ENCODE measurements at regions not wholly inside any gene's neighbourhood (a gene's known extent, or its start where the extent isn't known, plus 50 kb on each side); places are given as distances from the start of the nearest gene placed in this dataset.

GRCh38 chr21:43305811-43306311, 121.1 kb downstream of the SIK1 start:
- no peak overlapping the region for H3K27ac Mint-ChIP-seq
- H3K9me2 ChIP-seq (ENCODE audit: insufficient read depth) = no peaks in the 10 kb centered on the region
- ATAC-seq = no peak

More at GRCh38 chr21:43305811-43306311, 121.1 kb downstream of the SIK1 start:
- no peak for TF ChIP-seq ZNF114 (CRISPR knock-in tag; IDR thresholded peaks at IDR 0.05)
- TF ChIP-seq REST (IDR thresholded peaks at IDR 0.05; ENCODE audit: unreplicated experiment) = no peak
- TF ChIP-seq, protein P1, sequence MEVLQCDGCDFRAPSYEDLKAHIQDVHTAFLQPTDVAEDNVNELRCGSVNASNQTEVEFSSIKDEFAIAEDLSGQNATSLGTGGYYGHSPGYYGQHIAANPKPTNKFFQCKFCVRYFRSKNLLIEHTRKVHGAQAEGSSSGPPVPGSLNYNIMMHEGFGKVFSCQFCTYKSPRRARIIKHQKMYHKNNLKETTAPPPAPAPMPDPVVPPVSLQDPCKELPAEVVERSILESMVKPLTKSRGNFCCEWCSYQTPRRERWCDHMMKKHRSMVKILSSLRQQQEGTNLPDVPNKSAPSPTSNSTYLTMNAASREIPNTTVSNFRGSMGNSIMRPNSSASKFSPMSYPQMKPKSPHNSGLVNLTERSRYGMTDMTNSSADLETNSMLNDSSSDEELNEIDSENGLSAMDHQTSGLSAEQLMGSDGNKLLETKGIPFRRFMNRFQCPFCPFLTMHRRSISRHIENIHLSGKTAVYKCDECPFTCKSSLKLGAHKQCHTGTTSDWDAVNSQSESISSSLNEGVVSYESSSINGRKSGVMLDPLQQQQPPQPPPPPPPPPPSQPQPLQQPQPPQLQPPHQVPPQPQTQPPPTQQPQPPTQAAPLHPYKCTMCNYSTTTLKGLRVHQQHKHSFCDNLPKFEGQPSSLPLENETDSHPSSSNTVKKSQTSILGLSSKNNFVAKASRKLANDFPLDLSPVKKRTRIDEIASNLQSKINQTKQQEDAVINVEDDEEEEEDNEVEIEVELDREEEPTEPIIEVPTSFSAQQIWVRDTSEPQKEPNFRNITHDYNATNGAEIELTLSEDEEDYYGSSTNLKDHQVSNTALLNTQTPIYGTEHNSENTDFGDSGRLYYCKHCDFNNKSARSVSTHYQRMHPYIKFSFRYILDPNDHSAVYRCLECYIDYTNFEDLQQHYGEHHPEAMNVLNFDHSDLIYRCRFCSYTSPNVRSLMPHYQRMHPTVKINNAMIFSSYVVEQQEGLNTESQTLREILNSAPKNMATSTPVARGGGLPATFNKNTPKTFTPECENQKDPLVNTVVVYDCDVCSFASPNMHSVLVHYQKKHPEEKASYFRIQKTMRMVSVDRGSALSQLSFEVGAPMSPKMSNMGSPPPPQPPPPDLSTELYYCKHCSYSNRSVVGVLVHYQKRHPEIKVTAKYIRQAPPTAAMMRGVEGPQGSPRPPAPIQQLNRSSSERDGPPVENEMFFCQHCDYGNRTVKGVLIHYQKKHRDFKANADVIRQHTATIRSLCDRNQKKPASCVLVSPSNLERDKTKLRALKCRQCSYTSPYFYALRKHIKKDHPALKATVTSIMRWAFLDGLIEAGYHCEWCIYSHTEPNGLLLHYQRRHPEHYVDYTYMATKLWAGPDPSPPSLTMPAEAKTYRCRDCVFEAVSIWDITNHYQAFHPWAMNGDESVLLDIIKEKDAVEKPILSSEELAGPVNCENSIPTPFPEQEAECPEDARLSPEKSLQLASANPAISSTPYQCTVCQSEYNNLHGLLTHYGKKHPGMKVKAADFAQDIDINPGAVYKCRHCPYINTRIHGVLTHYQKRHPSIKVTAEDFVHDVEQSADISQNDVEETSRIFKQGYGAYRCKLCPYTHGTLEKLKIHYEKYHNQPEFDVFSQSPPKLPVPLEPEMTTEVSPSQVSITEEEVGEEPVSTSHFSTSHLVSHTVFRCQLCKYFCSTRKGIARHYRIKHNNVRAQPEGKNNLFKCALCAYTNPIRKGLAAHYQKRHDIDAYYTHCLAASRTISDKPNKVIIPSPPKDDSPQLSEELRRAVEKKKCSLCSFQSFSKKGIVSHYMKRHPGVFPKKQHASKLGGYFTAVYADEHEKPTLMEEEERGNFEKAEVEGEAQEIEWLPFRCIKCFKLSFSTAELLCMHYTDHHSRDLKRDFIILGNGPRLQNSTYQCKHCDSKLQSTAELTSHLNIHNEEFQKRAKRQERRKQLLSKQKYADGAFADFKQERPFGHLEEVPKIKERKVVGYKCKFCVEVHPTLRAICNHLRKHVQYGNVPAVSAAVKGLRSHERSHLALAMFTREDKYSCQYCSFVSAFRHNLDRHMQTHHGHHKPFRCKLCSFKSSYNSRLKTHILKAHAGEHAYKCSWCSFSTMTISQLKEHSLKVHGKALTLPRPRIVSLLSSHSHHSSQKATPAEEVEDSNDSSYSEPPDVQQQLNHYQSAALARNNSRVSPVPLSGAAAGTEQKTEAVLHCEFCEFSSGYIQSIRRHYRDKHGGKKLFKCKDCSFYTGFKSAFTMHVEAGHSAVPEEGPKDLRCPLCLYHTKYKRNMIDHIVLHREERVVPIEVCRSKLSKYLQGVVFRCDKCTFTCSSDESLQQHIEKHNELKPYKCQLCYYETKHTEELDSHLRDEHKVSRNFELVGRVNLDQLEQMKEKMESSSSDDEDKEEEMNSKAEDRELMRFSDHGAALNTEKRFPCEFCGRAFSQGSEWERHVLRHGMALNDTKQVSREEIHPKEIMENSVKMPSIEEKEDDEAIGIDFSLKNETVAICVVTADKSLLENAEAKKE (CRISPR knock-in tag; IDR thresholded peaks at IDR 0.05) = no peak
- TF ChIP-seq, protein P2, sequence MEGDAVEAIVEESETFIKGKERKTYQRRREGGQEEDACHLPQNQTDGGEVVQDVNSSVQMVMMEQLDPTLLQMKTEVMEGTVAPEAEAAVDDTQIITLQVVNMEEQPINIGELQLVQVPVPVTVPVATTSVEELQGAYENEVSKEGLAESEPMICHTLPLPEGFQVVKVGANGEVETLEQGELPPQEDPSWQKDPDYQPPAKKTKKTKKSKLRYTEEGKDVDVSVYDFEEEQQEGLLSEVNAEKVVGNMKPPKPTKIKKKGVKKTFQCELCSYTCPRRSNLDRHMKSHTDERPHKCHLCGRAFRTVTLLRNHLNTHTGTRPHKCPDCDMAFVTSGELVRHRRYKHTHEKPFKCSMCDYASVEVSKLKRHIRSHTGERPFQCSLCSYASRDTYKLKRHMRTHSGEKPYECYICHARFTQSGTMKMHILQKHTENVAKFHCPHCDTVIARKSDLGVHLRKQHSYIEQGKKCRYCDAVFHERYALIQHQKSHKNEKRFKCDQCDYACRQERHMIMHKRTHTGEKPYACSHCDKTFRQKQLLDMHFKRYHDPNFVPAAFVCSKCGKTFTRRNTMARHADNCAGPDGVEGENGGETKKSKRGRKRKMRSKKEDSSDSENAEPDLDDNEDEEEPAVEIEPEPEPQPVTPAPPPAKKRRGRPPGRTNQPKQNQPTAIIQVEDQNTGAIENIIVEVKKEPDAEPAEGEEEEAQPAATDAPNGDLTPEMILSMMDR (conservative IDR thresholded peaks at IDR 0.05; ENCODE audit: low read depth in 2 of 2) = no peak
- TF ChIP-seq EZH2phosphoT487 (IDR thresholded peaks at IDR 0.05; ENCODE audit: unreplicated experiment) = no peak
- no peak for TF ChIP-seq CREB1 (CRISPR knock-in tag; IDR thresholded peaks at IDR 0.05; ENCODE audit: low read depth)
- no peak for TF ChIP-seq NANOG (IDR thresholded peaks at IDR 0.05; ENCODE audit: borderline replicate concordance)
- no peak for TF ChIP-seq JUNB (IDR thresholded peaks at IDR 0.05; ENCODE audit: unreplicated experiment)
- no peak for TF ChIP-seq ETS1 (IDR thresholded peaks at IDR 0.05)
- no peak for TF ChIP-seq ZNF331 (CRISPR knock-in tag; IDR thresholded peaks at IDR 0.05; ENCODE audit: low read depth)
- no peak for TF ChIP-seq STAT1 (IDR thresholded peaks at IDR 0.05; ENCODE audit: unreplicated experiment)
- TF ChIP-seq POLR2AphosphoS5 (IDR thresholded peaks at IDR 0.05; ENCODE audit: low read depth) = no peak
- Histone ChIP-seq H3F3A (replicated peaks; ENCODE audit: low read depth) (no peaks in the 10 kb centered on the region), H3K27me3 (ENCODE audit: insufficient read depth) (no peaks in the 10 kb centered on the region), H3K27ac (ENCODE audit: low read depth) (no peak overlapping the region), H2AFZ (no peak overlapping the region), H3K4me3 (no peak overlapping the region), H3K36me3 (ENCODE audit: insufficient read depth) (no peaks in the 10 kb centered on the region), H3K4me1 (ENCODE audit: insufficient read depth) (no peaks in the 10 kb centered on the region; the same call in 1 of the 2 replicates), H3K79me2 (replicated peaks; ENCODE audit: insufficient read depth) (no peaks in the 10 kb centered on the region), H4K20me1 (replicated peaks; ENCODE audit: insufficient read depth) (no peaks in the 10 kb centered on the region), H3K4me2 (no peak overlapping the region)
- Mint-ChIP-seq H3K4me3 (no peak overlapping the region), H3K9me3 (no peaks in the 10 kb centered on the region), H3K4me1 (peaks cover 6% of the 10 kb centered on the region), H3K27me3 (ENCODE audit: insufficient read depth, low read depth, poor library complexity) (peaks cover 9% of the 10 kb centered on the region), H3K36me3 (ENCODE audit: low read depth) (no peaks in the 10 kb centered on the region)
- DNase-seq (ENCODE audit: low spot score) = no peak

Data from GM23338 (cell line).